ENCODE measurements at regions not wholly inside any gene's neighbourhood (a gene's known extent, or its start where the extent isn't known, plus 50 kb on each side); places are given as distances from the start of the nearest gene placed in this dataset.

DNA sequence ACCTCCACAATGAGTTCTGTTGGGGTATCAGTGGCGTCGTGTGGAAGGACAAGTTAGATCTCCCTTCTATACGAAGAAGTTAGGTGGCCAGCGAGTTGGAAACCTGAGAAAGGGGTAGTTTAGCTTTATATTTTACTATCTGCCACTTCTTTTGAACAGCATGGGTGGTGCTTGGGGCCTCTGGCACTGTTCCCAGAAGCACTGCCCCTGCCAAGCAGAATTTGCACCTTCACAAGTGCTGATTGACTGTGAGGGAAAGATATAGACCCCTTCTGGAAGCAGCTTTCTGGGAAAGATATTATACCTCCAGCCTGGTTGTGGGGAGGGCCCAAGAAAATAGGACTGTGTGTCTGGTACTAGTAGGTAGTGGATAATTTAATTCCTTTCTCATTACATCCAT, 246.9 kb downstream of the FBXO8 start:
- TF ChIP-seq, protein P1, sequence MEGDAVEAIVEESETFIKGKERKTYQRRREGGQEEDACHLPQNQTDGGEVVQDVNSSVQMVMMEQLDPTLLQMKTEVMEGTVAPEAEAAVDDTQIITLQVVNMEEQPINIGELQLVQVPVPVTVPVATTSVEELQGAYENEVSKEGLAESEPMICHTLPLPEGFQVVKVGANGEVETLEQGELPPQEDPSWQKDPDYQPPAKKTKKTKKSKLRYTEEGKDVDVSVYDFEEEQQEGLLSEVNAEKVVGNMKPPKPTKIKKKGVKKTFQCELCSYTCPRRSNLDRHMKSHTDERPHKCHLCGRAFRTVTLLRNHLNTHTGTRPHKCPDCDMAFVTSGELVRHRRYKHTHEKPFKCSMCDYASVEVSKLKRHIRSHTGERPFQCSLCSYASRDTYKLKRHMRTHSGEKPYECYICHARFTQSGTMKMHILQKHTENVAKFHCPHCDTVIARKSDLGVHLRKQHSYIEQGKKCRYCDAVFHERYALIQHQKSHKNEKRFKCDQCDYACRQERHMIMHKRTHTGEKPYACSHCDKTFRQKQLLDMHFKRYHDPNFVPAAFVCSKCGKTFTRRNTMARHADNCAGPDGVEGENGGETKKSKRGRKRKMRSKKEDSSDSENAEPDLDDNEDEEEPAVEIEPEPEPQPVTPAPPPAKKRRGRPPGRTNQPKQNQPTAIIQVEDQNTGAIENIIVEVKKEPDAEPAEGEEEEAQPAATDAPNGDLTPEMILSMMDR (IDR thresholded peaks at IDR 0.05 in 4 of 5, conservative IDR thresholded peaks at IDR 0.05 in 1 of 5), result no peak
- TF ChIP-seq POLR2A (IDR thresholded peaks at IDR 0.05), result no peak
